PC-3 (cell line): ENCODE measurements at regions not wholly inside any gene's neighbourhood (a gene's known extent, or its start where the extent isn't known, plus 50 kb on each side); places are given as distances from the start of the nearest gene placed in this dataset.

Source experiments
- ATAC-seq: fragments of 200-7000 bp; cut with Tn5 transposase; 2 replicates; pipeline ENCODE4 v1.9.1; 2020; ENCODE audit warnings: mild to moderate bottlenecking, moderate library complexity
- BruUV-seq: library from RNA; stranded (reverse); fragments of 400-500 nt; replicated peaks from 2 replicates; lab custom pipeline; 2021; lab: Mats Ljungman, UMichigan
- CTCF ChIA-PET: fragments of 300-600 bp; sonication (Branson Sonifier 250); formaldehyde crosslinking; loops from one replicate; lab custom pipeline; 2022; ENCODE audit warnings: antibody characterized with exemption; lab: Charles Lee
- POLR2A ChIA-PET: fragments of 300-600 bp; sonication (Branson Sonifier 250); formaldehyde crosslinking; loops from one replicate; lab custom pipeline; 2022; ENCODE audit warnings: antibody characterized with exemption; ENCODE audit not compliant: unreplicated experiment; lab: Charles Lee
- DNase-seq: peaks from one replicate; pipeline ENCODE4 v3.0.0-alpha.2; 2015
- H2AFZ ChIP-seq: fragments of 300-600 bp; sonication (generic); 2 replicates; pipeline ENCODE4 v1.6.0; 2016; ENCODE audit warnings: antibody characterized with exemption, low read length
- H3F3A ChIP-seq: fragments of 300-600 bp; sonication (generic); one replicate; pipeline ENCODE4 v1.6.0; 2017; ENCODE audit warnings: antibody characterized with exemption, low read length, control low read depth, mild to moderate bottlenecking; ENCODE audit not compliant: unreplicated experiment
- H3K27ac ChIP-seq: fragments of 300-600 bp; sonication (generic); 2 replicates; pipeline ENCODE4 v1.5.1; 2016; ENCODE audit warnings: mild to moderate bottlenecking, low read length
- H3K27me3 ChIP-seq: fragments of 300-600 bp; sonication (generic); 2 replicates; pipeline ENCODE4 v1.6.1; 2016; ENCODE audit warnings: low read length, mixed read lengths
- H3K36me3 ChIP-seq: fragments of 300-600 bp; sonication (generic); 2 replicates; pipeline ENCODE4 v1.6.1; 2016; ENCODE audit warnings: low read depth, mixed run types, low read length, mixed read lengths
- H3K4me1 ChIP-seq: fragments of 300-600 bp; sonication (generic); 2 replicates; pipeline ENCODE4 v1.5.1; 2016; ENCODE audit warnings: low read length; ENCODE audit not compliant: insufficient read depth
- H3K4me2 ChIP-seq: fragments of 300-600 bp; sonication (generic); 2 replicates; pipeline ENCODE4 v1.6.0; 2016; ENCODE audit warnings: low read length
- H3K4me3 ChIP-seq: fragments of 300-600 bp; sonication (generic); 2 replicates; pipeline ENCODE4 v1.5.1; 2016; ENCODE audit warnings: mild to moderate bottlenecking, low read length, mixed read lengths
- H3K79me2 ChIP-seq: fragments of 300-600 bp; sonication (generic); 2 replicates; pipeline ENCODE4 v1.6.1; 2017; ENCODE audit warnings: low read length, mixed read lengths
- H3K9ac ChIP-seq: fragments of 300-600 bp; sonication (generic); 2 replicates; pipeline ENCODE4 v1.6.0; 2016; ENCODE audit warnings: mild to moderate bottlenecking, low read length
- H3K9me2 ChIP-seq: fragments of 300-600 bp; sonication (generic); replicated peaks from 2 replicates; pipeline ENCODE4 v1.6.1; 2016; ENCODE audit warnings: mixed run types, low read length, mixed read lengths
- H3K9me3 ChIP-seq: fragments of 300-600 bp; sonication (generic); 2 replicates; pipeline ENCODE4 v1.6.1; 2016; ENCODE audit warnings: low read length, mixed read lengths
- H4K20me1 ChIP-seq: fragments of 300-600 bp; sonication (generic); 2 replicates; pipeline ENCODE4 v1.6.1; 2016; ENCODE audit warnings: low read length, mixed read lengths
- CTCF ChIP-seq: fragments of 300-600 bp; sonication (generic); conservative IDR thresholded peaks from 2 replicates; pipeline ENCODE4 v1.5.1; 2017; ENCODE audit warnings: antibody characterized with exemption, low read depth, mild to moderate bottlenecking, low read length
- EZH2 ChIP-seq: fragments of 300-600 bp; sonication (generic); IDR thresholded peaks from one replicate; pipeline ENCODE4 v1.6.1; 2017; ENCODE audit warnings: antibody characterized with exemption, mild to moderate bottlenecking, low read length; ENCODE audit not compliant: unreplicated experiment
- EZH2phosphoT487 ChIP-seq: fragments of 300-600 bp; sonication (generic); IDR thresholded peaks from 2 replicates; pipeline ENCODE4 v1.6.1; 2018; ENCODE audit warnings: mild to moderate bottlenecking, antibody characterized with exemption, low read length, borderline replicate concordance
- intact Hi-C: fragments of 100-400 bp; cut with micrococcal nuclease; formaldehyde crosslinking; loops from 2 replicates; pipeline ENCODE4 v1.9.0; 2023

DNA sequence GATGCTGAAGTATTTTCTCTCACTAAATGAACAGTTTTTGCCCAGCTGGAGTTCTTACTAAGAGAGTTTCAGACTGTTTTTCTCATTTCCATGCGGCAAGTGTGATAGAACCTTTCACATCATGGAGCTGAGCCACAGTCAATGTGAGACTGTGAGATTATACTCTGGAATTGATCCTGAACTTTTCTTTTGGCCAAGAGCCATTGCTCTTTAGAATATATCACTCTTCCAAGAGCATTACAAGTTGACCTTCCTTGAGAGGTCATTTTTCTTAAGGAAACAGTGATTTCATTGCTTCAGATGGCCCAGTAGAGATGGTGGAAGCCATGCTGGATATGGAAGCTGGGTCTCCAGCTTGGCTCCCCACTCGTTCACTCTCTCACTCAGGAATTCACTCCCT, 212.9 kb upstream of the UMPS start:
- no peak overlapping the region for H3K4me2 ChIP-seq
- H3K4me3 ChIP-seq = no peak overlapping the region
- intact Hi-C loops = no loop called here
- POLR2A ChIA-PET = no interaction called here
- TF ChIP-seq CTCF (no peak), EZH2 (no peak), EZH2phosphoT487 (no peak)
- no peaks in the 10 kb centered on the region for H3K27me3 ChIP-seq
- H3K79me2 ChIP-seq = no peaks in the 10 kb centered on the region
- DNase-seq = no peak
- no peaks in the 10 kb centered on the region for H4K20me1 ChIP-seq
- H3K9me2 ChIP-seq = no peaks in the 10 kb centered on the region
- no peak overlapping the region for H2AFZ ChIP-seq
- no peaks in the 10 kb centered on the region for H3F3A ChIP-seq
- no TSS peak for BruUV-seq
- no peaks in the 10 kb centered on the region for H3K36me3 ChIP-seq
- no peak overlapping the region for H3K9ac ChIP-seq
- ATAC-seq = no peak
- H3K4me1 ChIP-seq = peaks cover 19% of the 10 kb centered on the region
- no peaks in the 10 kb centered on the region for H3K9me3 ChIP-seq
- CTCF ChIA-PET = no interaction called here
- H3K27ac ChIP-seq = no peak overlapping the region

DNA sequence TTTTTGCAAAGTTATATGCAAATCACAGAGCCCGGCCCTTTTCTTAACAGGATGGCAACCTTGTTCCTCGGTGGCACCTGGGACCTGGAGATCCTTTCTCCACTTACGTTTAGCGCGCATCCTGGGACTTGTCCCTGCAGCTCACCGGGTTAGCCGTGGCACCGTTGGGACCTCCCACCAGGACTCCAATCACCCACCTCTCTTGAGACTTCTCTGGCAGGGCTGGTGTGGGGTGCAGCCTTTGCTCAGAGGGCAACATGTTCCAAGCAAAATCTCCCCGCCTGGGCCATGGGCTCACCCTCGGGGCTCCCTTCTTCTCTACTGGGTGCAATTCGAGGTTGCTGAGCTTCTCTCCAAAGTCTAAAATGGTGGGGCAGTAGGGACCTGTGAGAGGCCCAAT, 211.9 kb upstream of the UMPS start:
- no TSS peak for BruUV-seq
- CTCF ChIA-PET = no interaction called here

More for the DNA sequence above, 211.9 kb upstream of the UMPS start:
- H3F3A ChIP-seq = no peaks in the 10 kb centered on the region
- DNase-seq (no peak), ATAC-seq (no peak)
- no peaks in the 10 kb centered on the region for H3K79me2 ChIP-seq
- intact Hi-C loops = no loop called here
- no peaks in the 10 kb centered on the region for H3K27me3 ChIP-seq
- H3K36me3 ChIP-seq = no peaks in the 10 kb centered on the region
- TF ChIP-seq CTCF (no peak), EZH2 (no peak), EZH2phosphoT487 (no peak)
- peaks cover 12% of the 10 kb centered on the region for H3K4me1 ChIP-seq
- POLR2A ChIA-PET = no interaction called here
- H2AFZ ChIP-seq = no peak overlapping the region
- H3K4me3 ChIP-seq = no peak overlapping the region
- H3K4me2 ChIP-seq = no peak overlapping the region
- H3K27ac ChIP-seq = no peak overlapping the region
- no peak overlapping the region for H3K9ac ChIP-seq
- no peaks in the 10 kb centered on the region for H3K9me3 ChIP-seq
- H4K20me1 ChIP-seq = no peaks in the 10 kb centered on the region
- H3K9me2 ChIP-seq = no peaks in the 10 kb centered on the region
